Gastroesophageal sphincter (tissue), 4 donors: ENCODE measurements at regions not wholly inside any gene's neighbourhood (a gene's known extent, or its start where the extent isn't known, plus 50 kb on each side); places are given as distances from the start of the nearest gene placed in this dataset.

Source experiments
- ATAC-seq: fragments of 150-250 bp; one replicate; pipeline ENCODE4 v1.9.1; 2016; ENCODE audit warnings: mild to moderate bottlenecking, moderate library complexity
- H3K27ac ChIP-seq, 4 donors: fragments of 200-600 bp; sonication (generic) in 3 of 4; 1 replicate in 3 of 4; 2 replicates in 1 of 4; pipeline ENCODE4 v1.5.1; 2016 to 2019
- H3K27me3 ChIP-seq: fragments of 200-600 bp; sonication (generic); one replicate; pipeline ENCODE4 v1.5.1; 2019
- H3K36me3 ChIP-seq, 2 donors: fragments of 200-600 bp; sonication (generic); one replicate each; pipeline ENCODE4 v1.5.1; 2019; ENCODE audit warnings: control low read depth in 1 of 2
- H3K4me1 ChIP-seq, 3 donors: fragments of 200-600 bp; sonication (generic); 1 replicate in 2 of 3; 2 replicates in 1 of 3; pipeline ENCODE4 v1.5.1; 2016 to 2019; ENCODE audit warnings: control low read depth in 2 of 3
- H3K4me3 ChIP-seq, 2 donors: fragments of 200-600 bp; sonication (generic); one replicate each; pipeline ENCODE4 v1.5.1; 2019; ENCODE audit warnings: mild to moderate bottlenecking in 1 of 2, moderate library complexity in 1 of 2
- H3K9me3 ChIP-seq, 3 donors: fragments of 200-600 bp; sonication (generic); one replicate each; pipeline ENCODE4 v1.5.1; 2017 to 2019; ENCODE audit warnings: control low read depth in 2 of 3
- CTCF ChIP-seq, 4 experiments: fragments of 200-600 bp in 2 of 4; fragments of 450-650 bp in 2 of 4; sonication (generic) in 1 of 4; IDR thresholded peaks; one replicate each; pipeline ENCODE4 v1.5.1; 2017 to 2019; ENCODE audit warnings: antibody characterized with exemption in 4 of 4, mild to moderate bottlenecking in 2 of 4, moderate library complexity in 2 of 4
- EP300 ChIP-seq: sonication (generic); formaldehyde crosslinking; IDR thresholded peaks from one replicate; pipeline ENCODE4 v1.6.1; 2017; ENCODE audit warnings: antibody characterized with exemption, mild to moderate bottlenecking
- POLR2A ChIP-seq, 2 donors: fragments of 450-650 bp; IDR thresholded peaks; one replicate each; pipeline ENCODE4 v1.6.1; 2017; ENCODE audit warnings: antibody characterized with exemption in 2 of 2, mild to moderate bottlenecking in 2 of 2, moderate library complexity in 1 of 2
- POLR2AphosphoS5 ChIP-seq: sonication (generic); formaldehyde crosslinking; IDR thresholded peaks from one replicate; pipeline ENCODE4 v1.6.1; 2017; ENCODE audit warnings: antibody characterized with exemption
- WGBS, 2 donors: methylation state at CpG; one replicate each; pipeline ENCODE4 v1.1.5; 2018; ENCODE audit warnings: low coverage in 1 of 2; 5-methylcytosine and 5-hydroxymethylcytosine counted together

DNA sequence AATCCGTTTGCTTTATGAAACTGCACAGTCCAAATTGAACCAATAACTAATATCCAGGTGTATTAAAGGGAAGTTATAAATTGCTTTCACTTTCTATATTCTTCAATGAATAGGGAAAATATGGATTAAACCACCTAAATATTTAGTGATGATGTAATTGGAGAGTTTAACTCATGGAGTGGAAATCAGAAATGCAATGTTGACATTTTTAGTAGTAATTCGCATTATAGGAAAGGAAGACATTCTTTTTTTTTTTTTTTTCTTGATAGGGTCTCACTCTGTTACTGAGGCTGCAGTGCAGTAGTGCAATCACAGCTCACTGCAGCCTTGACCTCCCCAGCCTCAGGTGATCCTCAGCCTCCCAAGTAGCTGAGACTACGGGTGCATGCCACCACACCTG lies 321.9 kb downstream of the RNF144A start:
- 77 to 85% methylated on average over 2 to 3 of the region's 3 CpGs for WGBS, 2 donors

GRCh38 chr2:7241041-7241745 lies 324.0 kb downstream of the RNF144A start:
- Histone ChIP-seq H3K4me3 (no peak overlapping the region), H3K36me3 (no peaks in the 10 kb centered on the region), H3K27me3 (no peaks in the 10 kb centered on the region), H3K27ac (no peak overlapping the region), H3K4me1 (no peaks in the 10 kb centered on the region), H3K9me3 (no peaks in the 10 kb centered on the region)
- no peak for ATAC-seq
- WGBS, 2 donors: 93 to 96% methylated on average over 4 of the region's 4 CpGs
- TF ChIP-seq POLR2A (IDR thresholded peaks at IDR 0.05) (no peak), CTCF (IDR thresholded peaks at IDR 0.05) (no peak), POLR2AphosphoS5 (no peak), EP300 (no peak)

More for the DNA sequence above, 321.9 kb downstream of the RNF144A start:
- no peaks in the 10 kb centered on the region for H3K4me1 ChIP-seq
- no peaks in the 10 kb centered on the region for H3K36me3 ChIP-seq
- TF ChIP-seq POLR2AphosphoS5 (no peak), POLR2A (IDR thresholded peaks at IDR 0.05) (no peak), EP300 (no peak), CTCF (IDR thresholded peaks at IDR 0.05) (no peak)
- H3K27ac ChIP-seq: no peak overlapping the region
- no peak for ATAC-seq
- H3K9me3 ChIP-seq: no peaks in the 10 kb centered on the region
- no peaks in the 10 kb centered on the region for H3K27me3 ChIP-seq
- no peak overlapping the region for H3K4me3 ChIP-seq

GRCh38 chr2:7242189-7242867 lies 325.1 kb downstream of the RNF144A start:
- H3K27ac ChIP-seq: no peak overlapping the region
- no peak for ATAC-seq
- no peaks in the 10 kb centered on the region for H3K9me3 ChIP-seq
- H3K27me3 ChIP-seq: no peaks in the 10 kb centered on the region
- no peaks in the 10 kb centered on the region for H3K4me1 ChIP-seq
- no peaks in the 10 kb centered on the region for H3K36me3 ChIP-seq
- H3K4me3 ChIP-seq: no peak overlapping the region
- no peak for TF ChIP-seq POLR2A (IDR thresholded peaks at IDR 0.05)
- 82 to 87% methylated on average over 4 to 5 of the region's 5 CpGs for WGBS, 2 donors

GRCh38 chr2:7243276-7243675 lies 326.1 kb downstream of the RNF144A start:
- TF ChIP-seq EP300 (no peak), POLR2A (IDR thresholded peaks at IDR 0.05) (no peak), POLR2AphosphoS5 (no peak), CTCF (IDR thresholded peaks at IDR 0.05) (no peak)
- Histone ChIP-seq H3K4me1 (no peaks in the 10 kb centered on the region), H3K9me3 (no peaks in the 10 kb centered on the region), H3K27ac (no peak overlapping the region), H3K4me3 (no peak overlapping the region), H3K27me3 (no peaks in the 10 kb centered on the region), H3K36me3 (no peaks in the 10 kb centered on the region)
- ATAC-seq: no peak
- 62 to 98% methylated on average over 3 to 4 of the region's 4 CpGs for WGBS, 2 donors

DNA sequence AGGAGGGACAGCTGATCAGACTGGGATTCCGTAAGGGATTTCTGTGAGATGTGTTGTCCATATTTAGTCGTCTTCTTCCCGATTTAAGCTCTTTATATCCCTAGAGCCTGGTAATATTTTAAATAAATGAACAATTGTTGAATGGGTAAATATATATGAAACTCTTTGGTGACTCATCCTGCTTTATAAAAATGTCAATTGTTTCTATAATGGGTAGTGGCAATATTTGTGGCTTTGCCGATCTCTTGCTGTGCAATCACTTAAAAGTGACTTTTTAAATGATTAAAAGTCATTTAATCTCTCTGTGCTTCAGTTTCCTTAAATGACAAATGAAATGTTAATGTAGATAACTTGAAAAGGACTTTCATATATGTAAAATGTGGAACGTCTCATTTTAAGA lies 339.2 kb downstream of the RNF144A start:
- no peak for ATAC-seq
- Histone ChIP-seq H3K9me3 (no peaks in the 10 kb centered on the region), H3K36me3 (no peaks in the 10 kb centered on the region), H3K27ac (no peak overlapping the region), H3K4me1 (no peaks in the 10 kb centered on the region), H3K4me3 (no peak overlapping the region), H3K27me3 (no peaks in the 10 kb centered on the region)
- WGBS, 2 donors: 51 to 68% methylated on average over 5 of the region's 5 CpGs
- TF ChIP-seq CTCF (IDR thresholded peaks at IDR 0.05): no peak
- TF ChIP-seq POLR2A (IDR thresholded peaks at IDR 0.05): no peak
- no peak for TF ChIP-seq POLR2AphosphoS5
- no peak for TF ChIP-seq EP300
